ENCODE measurements at regions not wholly inside any gene's neighbourhood (a gene's known extent, or its start where the extent isn't known, plus 50 kb on each side); places are given as distances from the start of the nearest gene placed in this dataset.
"Not testable (repeated sequence)": the region's sequence is repeated elsewhere in the genome, so short reads cannot be mapped to it uniquely, and the experiment has no call there.

- Histone ChIP-seq H3K4me1 (ENCODE audit: control insufficient read depth in 2 of 2, insufficient read depth in 2 of 2, low read length in 2 of 2) (no peaks in the 10 kb centered on the region), H3K9ac (ENCODE audit: low read depth in 1 of 2, low read length in 2 of 2) (no peak overlapping the region), H3K27ac (ENCODE audit: low read depth in 2 of 2, low read length in 2 of 2) (no peak overlapping the region), H3K27me3 (ENCODE audit: control insufficient read depth in 2 of 2, insufficient read depth in 2 of 2, low read length in 2 of 2) (no peaks in the 10 kb centered on the region), H3K4me3 (ENCODE audit: low read length in 2 of 2) (no peak overlapping the region), H3K9me3 (ENCODE audit: control insufficient read depth in 2 of 2, low read length in 2 of 2) (peaks cover 0 to 3% of the 10 kb centered on the region in 2 donors), H3K36me3 (ENCODE audit: control insufficient read depth in 2 of 2, insufficient read depth in 2 of 2, low read length in 2 of 2) (no peaks in the 10 kb centered on the region)
Measured at GRCh38 chr14:86141966-86142365, 612.0 kb downstream of the FLRT2 start.

- H3K9ac ChIP-seq (ENCODE audit: low read depth in 1 of 2, low read length in 2 of 2), result no peak overlapping the region
- H3K36me3 ChIP-seq (ENCODE audit: control insufficient read depth in 2 of 2, insufficient read depth in 2 of 2, low read length in 2 of 2), result no peaks in the 10 kb centered on the region
- H3K4me3 ChIP-seq (ENCODE audit: low read length in 2 of 2), result no peak overlapping the region
- H3K27ac ChIP-seq (ENCODE audit: low read depth in 2 of 2, low read length in 2 of 2), result no peak overlapping the region
- no peaks in the 10 kb centered on the region for H3K27me3 ChIP-seq (ENCODE audit: control insufficient read depth in 2 of 2, insufficient read depth in 2 of 2, low read length in 2 of 2)
- peaks cover 0 to 3% of the 10 kb centered on the region in 2 donors for H3K9me3 ChIP-seq (ENCODE audit: control insufficient read depth in 2 of 2, low read length in 2 of 2)
- H3K4me1 ChIP-seq (ENCODE audit: control insufficient read depth in 2 of 2, insufficient read depth in 2 of 2, low read length in 2 of 2), result no peaks in the 10 kb centered on the region
Measured at GRCh38 chr14:86129426-86129825, 599.5 kb downstream of the FLRT2 start.

GRCh38 chr14:86124328-86124727 is 594.4 kb downstream of the FLRT2 start:
- Histone ChIP-seq H3K4me3 (ENCODE audit: low read length in 2 of 2) (no peak overlapping the region), H3K4me1 (ENCODE audit: control insufficient read depth in 2 of 2, insufficient read depth in 2 of 2, low read length in 2 of 2) (no peaks in the 10 kb centered on the region), H3K36me3 (ENCODE audit: control insufficient read depth in 2 of 2, insufficient read depth in 2 of 2, low read length in 2 of 2) (no peaks in the 10 kb centered on the region), H3K9ac (ENCODE audit: low read depth in 1 of 2, low read length in 2 of 2) (no peak overlapping the region), H3K27ac (ENCODE audit: low read depth in 2 of 2, low read length in 2 of 2) (no peak overlapping the region), H3K9me3 (ENCODE audit: control insufficient read depth in 2 of 2, low read length in 2 of 2) (peaks cover 0 to 1% of the 10 kb centered on the region in 2 donors), H3K27me3 (ENCODE audit: control insufficient read depth in 2 of 2, insufficient read depth in 2 of 2, low read length in 2 of 2) (no peaks in the 10 kb centered on the region)

GRCh38 chr14:86115972-86116371 is 586.0 kb downstream of the FLRT2 start:
- H3K27me3 ChIP-seq (ENCODE audit: control insufficient read depth in 2 of 2, insufficient read depth in 2 of 2, low read length in 2 of 2), result no peaks in the 10 kb centered on the region

GRCh38 chr14:86110871-86111270 is 580.9 kb downstream of the FLRT2 start:
- not testable (repeated sequence) for H3K4me1 ChIP-seq (ENCODE audit: control insufficient read depth in 2 of 2, insufficient read depth in 2 of 2, low read length in 2 of 2); H3K36me3 ChIP-seq (ENCODE audit: control insufficient read depth in 2 of 2, insufficient read depth in 2 of 2, low read length in 2 of 2); H3K27me3 ChIP-seq (ENCODE audit: control insufficient read depth in 2 of 2, insufficient read depth in 2 of 2, low read length in 2 of 2); H3K9me3 ChIP-seq (ENCODE audit: control insufficient read depth in 2 of 2, low read length in 2 of 2); H3K9ac ChIP-seq (ENCODE audit: low read depth in 1 of 2, low read length in 2 of 2); H3K4me3 ChIP-seq (ENCODE audit: low read length in 2 of 2); H3K27ac ChIP-seq (ENCODE audit: low read depth in 2 of 2, low read length in 2 of 2)

More at GRCh38 chr14:86115972-86116371, 586.0 kb downstream of the FLRT2 start:
- Histone ChIP-seq H3K9me3 (ENCODE audit: control insufficient read depth in 2 of 2, low read length in 2 of 2) (peaks cover 0 to 4% of the 10 kb centered on the region in 2 donors), H3K36me3 (ENCODE audit: control insufficient read depth in 2 of 2, insufficient read depth in 2 of 2, low read length in 2 of 2) (no peaks in the 10 kb centered on the region), H3K9ac (ENCODE audit: low read depth in 1 of 2, low read length in 2 of 2) (no peak overlapping the region), H3K4me1 (ENCODE audit: control insufficient read depth in 2 of 2, insufficient read depth in 2 of 2, low read length in 2 of 2) (no peaks in the 10 kb centered on the region), H3K4me3 (ENCODE audit: low read length in 2 of 2) (no peak overlapping the region), H3K27ac (ENCODE audit: low read depth in 2 of 2, low read length in 2 of 2) (no peak overlapping the region)

GRCh38 chr14:86104691-86105265 is 574.8 kb downstream of the FLRT2 start:
- H3K27ac ChIP-seq (ENCODE audit: low read depth in 2 of 2, low read length in 2 of 2), result no peak overlapping the region
- H3K27me3 ChIP-seq (ENCODE audit: control insufficient read depth in 2 of 2, insufficient read depth in 2 of 2, low read length in 2 of 2), result no peaks in the 10 kb centered on the region
- no peak overlapping the region for H3K9ac ChIP-seq (ENCODE audit: low read depth in 1 of 2, low read length in 2 of 2)
- no peaks in the 10 kb centered on the region for H3K4me1 ChIP-seq (ENCODE audit: control insufficient read depth in 2 of 2, insufficient read depth in 2 of 2, low read length in 2 of 2)
- no peaks in the 10 kb centered on the region for H3K36me3 ChIP-seq (ENCODE audit: control insufficient read depth in 2 of 2, insufficient read depth in 2 of 2, low read length in 2 of 2)
- peaks cover 0 to 4% of the 10 kb centered on the region in 2 donors for H3K9me3 ChIP-seq (ENCODE audit: control insufficient read depth in 2 of 2, low read length in 2 of 2)
- H3K4me3 ChIP-seq (ENCODE audit: low read length in 2 of 2), result no peak overlapping the region

GRCh38 chr14:86094512-86094911 is 564.6 kb downstream of the FLRT2 start:
- H3K9me3 ChIP-seq (ENCODE audit: control insufficient read depth in 2 of 2, low read length in 2 of 2), result peaks cover 2 to 3% of the 10 kb centered on the region in 2 donors
- no peak overlapping the region for H3K9ac ChIP-seq (ENCODE audit: low read depth in 1 of 2, low read length in 2 of 2)
- H3K27me3 ChIP-seq (ENCODE audit: control insufficient read depth in 2 of 2, insufficient read depth in 2 of 2, low read length in 2 of 2), result no peaks in the 10 kb centered on the region
- no peak overlapping the region for H3K27ac ChIP-seq (ENCODE audit: low read depth in 2 of 2, low read length in 2 of 2)
- no peaks in the 10 kb centered on the region for H3K36me3 ChIP-seq (ENCODE audit: control insufficient read depth in 2 of 2, insufficient read depth in 2 of 2, low read length in 2 of 2)
- no peak overlapping the region for H3K4me3 ChIP-seq (ENCODE audit: low read length in 2 of 2)
- H3K4me1 ChIP-seq (ENCODE audit: control insufficient read depth in 2 of 2, insufficient read depth in 2 of 2, low read length in 2 of 2), result no peaks in the 10 kb centered on the region

- H3K27me3 ChIP-seq (ENCODE audit: control insufficient read depth in 2 of 2, insufficient read depth in 2 of 2, low read length in 2 of 2), result no peaks in the 10 kb centered on the region
- H3K4me3 ChIP-seq (ENCODE audit: low read length in 2 of 2), result no peak overlapping the region
- H3K9me3 ChIP-seq (ENCODE audit: control insufficient read depth in 2 of 2, low read length in 2 of 2), result peaks cover 2 to 3% of the 10 kb centered on the region in 2 donors
- no peak overlapping the region for H3K9ac ChIP-seq (ENCODE audit: low read depth in 1 of 2, low read length in 2 of 2)
- no peak overlapping the region for H3K27ac ChIP-seq (ENCODE audit: low read depth in 2 of 2, low read length in 2 of 2)
- no peaks in the 10 kb centered on the region for H3K4me1 ChIP-seq (ENCODE audit: control insufficient read depth in 2 of 2, insufficient read depth in 2 of 2, low read length in 2 of 2)
- no peaks in the 10 kb centered on the region for H3K36me3 ChIP-seq (ENCODE audit: control insufficient read depth in 2 of 2, insufficient read depth in 2 of 2, low read length in 2 of 2)
Measured at GRCh38 chr14:86091811-86092210, 561.9 kb downstream of the FLRT2 start.

- peaks cover 2 to 3% of the 10 kb centered on the region in 2 donors for H3K9me3 ChIP-seq (ENCODE audit: control insufficient read depth in 2 of 2, low read length in 2 of 2)
- no peak overlapping the region for H3K9ac ChIP-seq (ENCODE audit: low read depth in 1 of 2, low read length in 2 of 2)
- no peak overlapping the region for H3K4me3 ChIP-seq (ENCODE audit: low read length in 2 of 2)
- H3K27me3 ChIP-seq (ENCODE audit: control insufficient read depth in 2 of 2, insufficient read depth in 2 of 2, low read length in 2 of 2), result no peaks in the 10 kb centered on the region
- H3K4me1 ChIP-seq (ENCODE audit: control insufficient read depth in 2 of 2, insufficient read depth in 2 of 2, low read length in 2 of 2), result no peaks in the 10 kb centered on the region
- H3K36me3 ChIP-seq (ENCODE audit: control insufficient read depth in 2 of 2, insufficient read depth in 2 of 2, low read length in 2 of 2), result no peaks in the 10 kb centered on the region
- no peak overlapping the region for H3K27ac ChIP-seq (ENCODE audit: low read depth in 2 of 2, low read length in 2 of 2)
Measured at GRCh38 chr14:86088156-86088555, 558.2 kb downstream of the FLRT2 start.

- Histone ChIP-seq H3K4me3 (ENCODE audit: low read length in 2 of 2) (no peak overlapping the region), H3K36me3 (ENCODE audit: control insufficient read depth in 2 of 2, insufficient read depth in 2 of 2, low read length in 2 of 2) (no peaks in the 10 kb centered on the region), H3K4me1 (ENCODE audit: control insufficient read depth in 2 of 2, insufficient read depth in 2 of 2, low read length in 2 of 2) (no peaks in the 10 kb centered on the region), H3K9me3 (ENCODE audit: control insufficient read depth in 2 of 2, low read length in 2 of 2) (peaks cover 2 to 3% of the 10 kb centered on the region in 2 donors), H3K27me3 (ENCODE audit: control insufficient read depth in 2 of 2, insufficient read depth in 2 of 2, low read length in 2 of 2) (no peaks in the 10 kb centered on the region), H3K27ac (ENCODE audit: low read depth in 2 of 2, low read length in 2 of 2) (no peak overlapping the region), H3K9ac (ENCODE audit: low read depth in 1 of 2, low read length in 2 of 2) (no peak overlapping the region)
Measured at GRCh38 chr14:86087377-86087776, 557.4 kb downstream of the FLRT2 start.

GRCh38 chr14:86086962-86087361 is 557.0 kb downstream of the FLRT2 start:
- Histone ChIP-seq H3K36me3 (ENCODE audit: control insufficient read depth in 2 of 2, insufficient read depth in 2 of 2, low read length in 2 of 2) (no peaks in the 10 kb centered on the region), H3K4me1 (ENCODE audit: control insufficient read depth in 2 of 2, insufficient read depth in 2 of 2, low read length in 2 of 2) (no peaks in the 10 kb centered on the region), H3K9ac (ENCODE audit: low read depth in 1 of 2, low read length in 2 of 2) (no peak overlapping the region), H3K4me3 (ENCODE audit: low read length in 2 of 2) (no peak overlapping the region), H3K27me3 (ENCODE audit: control insufficient read depth in 2 of 2, insufficient read depth in 2 of 2, low read length in 2 of 2) (no peaks in the 10 kb centered on the region), H3K27ac (ENCODE audit: low read depth in 2 of 2, low read length in 2 of 2) (no peak overlapping the region), H3K9me3 (ENCODE audit: control insufficient read depth in 2 of 2, low read length in 2 of 2) (peaks cover 2 to 3% of the 10 kb centered on the region in 2 donors)
